OCI-LY7 (cell line): ENCODE measurements at regions not wholly inside any gene's neighbourhood (a gene's known extent, or its start where the extent isn't known, plus 50 kb on each side); places are given as distances from the start of the nearest gene placed in this dataset.

Source experiments
- BruUV-seq: library from RNA; stranded (reverse); fragments of 400-500 nt; replicated peaks from 2 replicates; lab custom pipeline; 2021; lab: Mats Ljungman, UMichigan
- CTCF ChIA-PET: fragments of 300-600 bp; sonication (Branson Sonifier 250); formaldehyde crosslinking; loops from one replicate; lab custom pipeline; 2022; ENCODE audit warnings: antibody characterized with exemption; ENCODE audit not compliant: unreplicated experiment; lab: Charles Lee
- POLR2A ChIA-PET: fragments of 300-600 bp; sonication (Branson Sonifier 250); formaldehyde crosslinking; loops from one replicate; lab custom pipeline; 2022; ENCODE audit warnings: antibody characterized with exemption; lab: Charles Lee
- DNase-seq: peaks from one replicate; pipeline ENCODE4 v3.0.0-alpha.2; 2015; ENCODE audit warnings: low spot score
- H2AFZ ChIP-seq: fragments of 200-600 bp; sonication (generic), shearing (Covaris generic); 2 replicates; pipeline ENCODE4 v1.6.1; 2014; ENCODE audit warnings: mild to moderate bottlenecking, antibody characterized with exemption, low read length, moderate library complexity
- H3K27ac ChIP-seq: fragments of 200-600 bp; sonication (generic); 2 replicates; pipeline ENCODE4 v1.5.1; 2014; ENCODE audit warnings: mixed run types, low read depth, mild to moderate bottlenecking, moderate library complexity, low read length, inconsistent platforms; ENCODE audit not compliant: poor library complexity, severe bottlenecking
- H3K36me3 ChIP-seq: fragments of 200-600 bp; sonication (generic); 2 replicates; pipeline ENCODE4 v1.6.1; 2014; ENCODE audit warnings: mild to moderate bottlenecking, antibody characterized with exemption, low read length, moderate library complexity, mixed read lengths; ENCODE audit not compliant: insufficient read depth
- H3K4me1 ChIP-seq: fragments of 200-600 bp; sonication (generic); 2 replicates; pipeline ENCODE4 v1.5.1; 2014; ENCODE audit warnings: mild to moderate bottlenecking, low read length; ENCODE audit not compliant: insufficient read depth, poor library complexity, severe bottlenecking
- H3K4me2 ChIP-seq: fragments of 200-600 bp; sonication (generic); 2 replicates; pipeline ENCODE4 v1.6.1; 2014; ENCODE audit warnings: mild to moderate bottlenecking, low read length
- H3K4me3 ChIP-seq: fragments of 200-600 bp; sonication (generic); 2 replicates; pipeline ENCODE4 v1.5.1; 2014; ENCODE audit warnings: mild to moderate bottlenecking, low read depth, low read length; ENCODE audit not compliant: poor library complexity, severe bottlenecking
- H3K79me2 ChIP-seq: fragments of 200-600 bp; sonication (generic); 2 replicates; pipeline ENCODE4 v1.6.1; 2016; ENCODE audit warnings: low read depth, mild to moderate bottlenecking, low read length, moderate library complexity, mixed read lengths; ENCODE audit not compliant: insufficient read depth
- H3K9me2 ChIP-seq: fragments of 200-600 bp; sonication (generic); 2 replicates; pipeline ENCODE4 v1.6.1; 2016; ENCODE audit warnings: mild to moderate bottlenecking, low read length, mixed read lengths; ENCODE audit not compliant: insufficient read depth
- H3K9me3 ChIP-seq: fragments of 200-600 bp; sonication (generic); 2 replicates; pipeline ENCODE4 v1.6.1; 2014; ENCODE audit warnings: mild to moderate bottlenecking, mixed run types, low read length, mixed read lengths
- H4K20me1 ChIP-seq: fragments of 200-600 bp; sonication (generic); 2 replicates; pipeline ENCODE4 v1.6.1; 2014; ENCODE audit warnings: mild to moderate bottlenecking, antibody characterized with exemption, low read length, moderate library complexity, mixed read lengths; ENCODE audit not compliant: insufficient read depth
- CTCF ChIP-seq: fragments of 200-600 bp; sonication (generic); conservative IDR thresholded peaks from 2 replicates; pipeline ENCODE4 v1.5.1; 2014; ENCODE audit warnings: mild to moderate bottlenecking, antibody characterized with exemption, low read length, moderate library complexity, mixed read lengths
- EZH2phosphoT487 ChIP-seq: fragments of 200-600 bp; sonication (generic); IDR thresholded peaks from 2 replicates; pipeline ENCODE4 v1.6.1; 2018; ENCODE audit warnings: low read depth, borderline replicate concordance, mild to moderate bottlenecking, mixed run types, antibody characterized with exemption, low read length, moderate library complexity, mixed read lengths
- intact Hi-C: fragments of 100-400 bp; cut with micrococcal nuclease; formaldehyde crosslinking; loops from one replicate; pipeline ENCODE4 v1.10.0; 2022; ENCODE audit not compliant: unreplicated experiment

GRCh38 chr15:25178835-25179672 lies 224.3 kb downstream of the SNRPN start:
- ChIA-PET POLR2A (interaction anchor here (1.8 kb wide), 1 partner anchor 14 kb away, joined by 3 read pairs; no protein-coding TSS in a partner anchor), CTCF (no interaction called here)
- Histone ChIP-seq H4K20me1 (no peaks in the 10 kb centered on the region), H3K4me1 (no peaks in the 10 kb centered on the region), H3K9me3 (no peaks in the 10 kb centered on the region), H2AFZ (no peak overlapping the region), H3K4me3 (no peak overlapping the region), H3K4me2 (no peak overlapping the region), H3K27ac (no peak overlapping the region), H3K79me2 (no peaks in the 10 kb centered on the region), H3K36me3 (no peaks in the 10 kb centered on the region), H3K9me2 (no peaks in the 10 kb centered on the region)
- TF ChIP-seq CTCF (no peak), EZH2phosphoT487 (no peak)
- DNase-seq, result no peak
- no TSS peak for BruUV-seq
- intact Hi-C loops, result no loop called here

- Histone ChIP-seq H3K4me3 (no peak overlapping the region), H3K4me2 (no peak overlapping the region), H3K9me3 (no peaks in the 10 kb centered on the region), H4K20me1 (no peaks in the 10 kb centered on the region), H2AFZ (no peak overlapping the region), H3K27ac (no peak overlapping the region), H3K4me1 (no peaks in the 10 kb centered on the region), H3K79me2 (no peaks in the 10 kb centered on the region), H3K9me2 (no peaks in the 10 kb centered on the region), H3K36me3 (no peaks in the 10 kb centered on the region)
- ChIA-PET CTCF (no interaction called here), POLR2A (no interaction called here)
- TF ChIP-seq CTCF (no peak), EZH2phosphoT487 (no peak)
- intact Hi-C loops, result no loop called here
- no TSS peak for BruUV-seq
- DNase-seq, result no peak
Observed at GRCh38 chr15:25179673-25180511, 225.1 kb downstream of the SNRPN start.
